ENCODE measurements at regions not wholly inside any gene's neighbourhood (a gene's known extent, or its start where the extent isn't known, plus 50 kb on each side); places are given as distances from the start of the nearest gene placed in this dataset.
"Not testable (repeated sequence)": the region's sequence is repeated elsewhere in the genome, so short reads cannot be mapped to it uniquely, and the experiment has no call there.

DNA sequence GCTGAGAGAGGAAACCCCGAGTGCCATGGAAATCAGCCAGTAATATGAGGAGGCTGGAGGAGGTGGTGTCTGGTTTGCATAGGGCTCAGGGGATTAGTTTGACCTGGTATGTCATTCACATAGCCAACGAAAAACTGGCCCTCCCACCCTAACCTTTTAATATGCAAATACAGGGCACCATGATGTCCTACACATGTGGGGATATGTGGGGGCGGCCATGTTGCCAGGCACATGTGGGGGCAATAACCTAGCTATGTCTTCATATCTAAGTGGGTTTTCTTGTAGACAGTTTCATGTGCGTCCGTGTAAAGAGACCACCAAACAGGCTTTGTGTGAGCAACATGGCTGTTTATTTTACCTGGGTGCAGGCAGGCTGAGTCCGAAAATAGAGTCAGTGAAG, 110.1 kb downstream of the MOBP start (continued):
- TF ChIP-seq ZNF79 (CRISPR knock-in tag; IDR thresholded peaks at IDR 0.05; ENCODE audit: low read depth): no peak
- no peak for TF ChIP-seq EHMT2 (IDR thresholded peaks at IDR 0.05)
- no peak for TF ChIP-seq MTA3 (IDR thresholded peaks at IDR 0.05; ENCODE audit: borderline replicate concordance)
- TF ChIP-seq, protein P1, sequence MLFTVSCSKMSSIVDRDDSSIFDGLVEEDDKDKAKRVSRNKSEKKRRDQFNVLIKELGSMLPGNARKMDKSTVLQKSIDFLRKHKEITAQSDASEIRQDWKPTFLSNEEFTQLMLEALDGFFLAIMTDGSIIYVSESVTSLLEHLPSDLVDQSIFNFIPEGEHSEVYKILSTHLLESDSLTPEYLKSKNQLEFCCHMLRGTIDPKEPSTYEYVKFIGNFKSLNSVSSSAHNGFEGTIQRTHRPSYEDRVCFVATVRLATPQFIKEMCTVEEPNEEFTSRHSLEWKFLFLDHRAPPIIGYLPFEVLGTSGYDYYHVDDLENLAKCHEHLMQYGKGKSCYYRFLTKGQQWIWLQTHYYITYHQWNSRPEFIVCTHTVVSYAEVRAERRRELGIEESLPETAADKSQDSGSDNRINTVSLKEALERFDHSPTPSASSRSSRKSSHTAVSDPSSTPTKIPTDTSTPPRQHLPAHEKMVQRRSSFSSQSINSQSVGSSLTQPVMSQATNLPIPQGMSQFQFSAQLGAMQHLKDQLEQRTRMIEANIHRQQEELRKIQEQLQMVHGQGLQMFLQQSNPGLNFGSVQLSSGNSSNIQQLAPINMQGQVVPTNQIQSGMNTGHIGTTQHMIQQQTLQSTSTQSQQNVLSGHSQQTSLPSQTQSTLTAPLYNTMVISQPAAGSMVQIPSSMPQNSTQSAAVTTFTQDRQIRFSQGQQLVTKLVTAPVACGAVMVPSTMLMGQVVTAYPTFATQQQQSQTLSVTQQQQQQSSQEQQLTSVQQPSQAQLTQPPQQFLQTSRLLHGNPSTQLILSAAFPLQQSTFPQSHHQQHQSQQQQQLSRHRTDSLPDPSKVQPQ (CRISPR knock-in tag; IDR thresholded peaks at IDR 0.05; ENCODE audit: borderline replicate concordance): no peak
- no peak for TF ChIP-seq NEUROD1 (IDR thresholded peaks at IDR 0.05; ENCODE audit: borderline replicate concordance, low read depth, low read length, partially characterized antibody)
- TF ChIP-seq, protein P2, sequence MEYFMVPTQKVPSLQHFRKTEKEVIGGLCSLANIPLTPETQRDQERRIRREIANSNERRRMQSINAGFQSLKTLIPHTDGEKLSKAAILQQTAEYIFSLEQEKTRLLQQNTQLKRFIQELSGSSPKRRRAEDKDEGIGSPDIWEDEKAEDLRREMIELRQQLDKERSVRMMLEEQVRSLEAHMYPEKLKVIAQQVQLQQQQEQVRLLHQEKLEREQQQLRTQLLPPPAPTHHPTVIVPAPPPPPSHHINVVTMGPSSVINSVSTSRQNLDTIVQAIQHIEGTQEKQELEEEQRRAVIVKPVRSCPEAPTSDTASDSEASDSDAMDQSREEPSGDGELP (CRISPR knock-in tag; IDR thresholded peaks at IDR 0.05; ENCODE audit: borderline replicate concordance): no peak
- no peak for TF ChIP-seq ZNF23 (CRISPR knock-in tag; IDR thresholded peaks at IDR 0.05)

DNA sequence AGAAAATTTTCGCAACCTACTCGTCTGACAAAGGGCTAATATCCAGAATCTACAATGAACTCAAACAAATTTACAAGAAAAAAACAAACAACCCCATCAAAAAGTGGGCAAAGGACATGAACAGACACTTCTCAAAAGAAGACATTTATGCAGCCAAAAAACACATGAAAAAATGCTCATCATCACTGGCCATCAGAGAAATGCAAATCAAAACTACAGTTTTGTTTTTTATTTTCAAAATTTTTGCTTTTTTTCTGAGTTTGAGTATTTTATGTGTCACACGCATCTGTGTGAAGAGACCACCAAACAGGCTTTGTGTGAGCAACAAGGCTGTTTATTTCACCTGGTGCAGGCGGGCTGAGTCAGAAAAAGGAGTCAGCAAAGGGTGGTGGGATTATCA, 118.7 kb downstream of the MOBP start:
- H3K36me3 ChIP-seq (ENCODE audit: control insufficient read depth, insufficient read depth, low read length); POLR2A ChIA-PET; H3K4me1 ChIP-seq (replicated peaks in 1 of 2; ENCODE audit: control insufficient read depth in 2 of 2, insufficient read depth in 2 of 2, low read length in 2 of 2); H3K27ac ChIP-seq (ENCODE audit: extremely low read depth, low read depth, low read length); FAIRE-seq; intact Hi-C loops (cut with micrococcal nuclease); BruUV-seq (replicated peaks); H3K4me3 ChIP-seq; H3K9me3 ChIP-seq (replicated peaks; ENCODE audit: control insufficient read depth, insufficient read depth, low read depth, low read length); H3K9me1 ChIP-seq (ENCODE audit: control insufficient read depth, insufficient read depth, low read length); H2AFZ ChIP-seq (ENCODE audit: low read depth, low read length); ATAC-seq; CTCF ChIA-PET (ENCODE audit: low intra/inter-chr PET ratio); H3K4me2 ChIP-seq (ENCODE audit: insufficient read depth, low read length); H4K20me1 ChIP-seq (replicated peaks; ENCODE audit: control insufficient read depth, insufficient read depth, low read length); in situ Hi-C loops (cut with MboI); DNase-seq (ENCODE audit: extremely low read depth in 1 of 4, low spot score in 3 of 4); H3K9ac ChIP-seq (ENCODE audit: insufficient read depth in 1 of 2, low read depth in 2 of 2, low read length in 2 of 2); H3K27me3 ChIP-seq (ENCODE audit: control insufficient read depth in 2 of 2, insufficient read depth in 2 of 2, low read length in 2 of 2); H3K79me2 ChIP-seq (ENCODE audit: control insufficient read depth, insufficient read depth, low read length): not testable (repeated sequence)
- TF ChIP-seq, protein P3, sequence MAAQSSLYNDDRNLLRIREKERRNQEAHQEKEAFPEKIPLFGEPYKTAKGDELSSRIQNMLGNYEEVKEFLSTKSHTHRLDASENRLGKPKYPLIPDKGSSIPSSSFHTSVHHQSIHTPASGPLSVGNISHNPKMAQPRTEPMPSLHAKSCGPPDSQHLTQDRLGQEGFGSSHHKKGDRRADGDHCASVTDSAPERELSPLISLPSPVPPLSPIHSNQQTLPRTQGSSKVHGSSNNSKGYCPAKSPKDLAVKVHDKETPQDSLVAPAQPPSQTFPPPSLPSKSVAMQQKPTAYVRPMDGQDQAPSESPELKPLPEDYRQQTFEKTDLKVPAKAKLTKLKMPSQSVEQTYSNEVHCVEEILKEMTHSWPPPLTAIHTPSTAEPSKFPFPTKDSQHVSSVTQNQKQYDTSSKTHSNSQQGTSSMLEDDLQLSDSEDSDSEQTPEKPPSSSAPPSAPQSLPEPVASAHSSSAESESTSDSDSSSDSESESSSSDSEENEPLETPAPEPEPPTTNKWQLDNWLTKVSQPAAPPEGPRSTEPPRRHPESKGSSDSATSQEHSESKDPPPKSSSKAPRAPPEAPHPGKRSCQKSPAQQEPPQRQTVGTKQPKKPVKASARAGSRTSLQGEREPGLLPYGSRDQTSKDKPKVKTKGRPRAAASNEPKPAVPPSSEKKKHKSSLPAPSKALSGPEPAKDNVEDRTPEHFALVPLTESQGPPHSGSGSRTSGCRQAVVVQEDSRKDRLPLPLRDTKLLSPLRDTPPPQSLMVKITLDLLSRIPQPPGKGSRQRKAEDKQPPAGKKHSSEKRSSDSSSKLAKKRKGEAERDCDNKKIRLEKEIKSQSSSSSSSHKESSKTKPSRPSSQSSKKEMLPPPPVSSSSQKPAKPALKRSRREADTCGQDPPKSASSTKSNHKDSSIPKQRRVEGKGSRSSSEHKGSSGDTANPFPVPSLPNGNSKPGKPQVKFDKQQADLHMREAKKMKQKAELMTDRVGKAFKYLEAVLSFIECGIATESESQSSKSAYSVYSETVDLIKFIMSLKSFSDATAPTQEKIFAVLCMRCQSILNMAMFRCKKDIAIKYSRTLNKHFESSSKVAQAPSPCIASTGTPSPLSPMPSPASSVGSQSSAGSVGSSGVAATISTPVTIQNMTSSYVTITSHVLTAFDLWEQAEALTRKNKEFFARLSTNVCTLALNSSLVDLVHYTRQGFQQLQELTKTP (IDR thresholded peaks at IDR 0.05; ENCODE audit: low read depth in 1 of 2, partially characterized antibody in 2 of 2): peak in 1 of 2 experiments; percentile 91
- WGBS (ENCODE audit: insufficient coverage, low coverage, missing lambda C conversion rate): 11% methylated on average over 2 of the region's 4 CpGs

Data from K562 (cell line).